HG02870 (cell line): ENCODE measurements at regions not wholly inside any gene's neighbourhood (a gene's known extent, or its start where the extent isn't known, plus 50 kb on each side); places are given as distances from the start of the nearest gene placed in this dataset.
"Not testable (repeated sequence)": the region's sequence is repeated elsewhere in the genome, so short reads cannot be mapped to it uniquely, and the experiment has no call there.

Experiments used
- ATAC-seq: cut with Tn5 transposase; IDR thresholded peaks from one replicate; pipeline ENCODE4 v1.9.1; 2021; ENCODE audit warnings: mild to moderate bottlenecking, moderate library complexity; ENCODE audit not compliant: unreplicated experiment

GRCh38 chr7:68038621-68039314 lies 1042.1 kb downstream of the TYW1 start:
- ATAC-seq, result no peak

- no peak for ATAC-seq
These were observed 1044.9 kb downstream of the TYW1 start for GRCh38 chr7:68041554-68041953.

GRCh38 chr7:68043546-68043945 lies 1046.9 kb downstream of the TYW1 start:
- ATAC-seq, result no peak

GRCh38 chr7:68050627-68051026 lies 1054.0 kb downstream of the TYW1 start:
- ATAC-seq, result no peak

GRCh38 chr7:68058014-68058413 lies 1061.4 kb downstream of the TYW1 start:
- no peak for ATAC-seq

GRCh38 chr7:68063171-68063570 lies 1066.5 kb downstream of the TYW1 start:
- ATAC-seq, result no peak

GRCh38 chr7:68065581-68065980 lies 1068.9 kb downstream of the TYW1 start:
- no peak for ATAC-seq

GRCh38 chr7:68067845-68068244 lies 1071.2 kb downstream of the TYW1 start:
- ATAC-seq, result no peak

GRCh38 chr7:68070992-68071391 lies 1074.4 kb downstream of the TYW1 start:
- no peak for ATAC-seq

- ATAC-seq, result no peak
These were observed 1077.1 kb downstream of the TYW1 start for GRCh38 chr7:68073701-68074100.

- no peak for ATAC-seq
These were observed 1077.6 kb downstream of the TYW1 start for GRCh38 chr7:68074242-68074641.

- ATAC-seq, result no peak
These were observed 1081.6 kb downstream of the TYW1 start for GRCh38 chr7:68078157-68078710.

- not testable (repeated sequence) for ATAC-seq
These were observed 1085.7 kb downstream of the TYW1 start for GRCh38 chr7:68082066-68082960.

- not testable (repeated sequence) for ATAC-seq
These were observed 1086.5 kb downstream of the TYW1 start for GRCh38 chr7:68082961-68083657.

GRCh38 chr7:68087401-68087800 lies 1090.8 kb downstream of the TYW1 start:
- no peak for ATAC-seq

GRCh38 chr7:68088879-68089278 lies 1092.2 kb downstream of the TYW1 start:
- no peak for ATAC-seq

GRCh38 chr7:68090256-68090655 lies 1093.6 kb downstream of the TYW1 start:
- not testable (repeated sequence) for ATAC-seq

- no peak for ATAC-seq
These were observed 1106.7 kb downstream of the TYW1 start for GRCh38 chr7:68103319-68103718.

- no peak for ATAC-seq
These were observed 1110.6 kb downstream of the TYW1 start for GRCh38 chr7:68107261-68107660.

GRCh38 chr7:68107968-68108367 lies 1111.3 kb downstream of the TYW1 start:
- no peak for ATAC-seq

GRCh38 chr7:68109299-68109698 lies 1112.7 kb downstream of the TYW1 start:
- no peak for ATAC-seq
